HFFc6 (cell line): ENCODE measurements at regions not wholly inside any gene's neighbourhood (a gene's known extent, or its start where the extent isn't known, plus 50 kb on each side); places are given as distances from the start of the nearest gene placed in this dataset.

Source experiments
- DNase-seq: peaks from one replicate; pipeline ENCODE4 v3.0.0-alpha.2; 2018
- H3K27ac Mint-ChIP-seq: 2 replicates; pipeline ENCODE4 v1.8.0; 2020; ENCODE audit warnings: mild to moderate bottlenecking, mixed read lengths
- H3K27me3 Mint-ChIP-seq: 2 replicates; pipeline ENCODE4 v1.8.0; 2021; ENCODE audit warnings: mild to moderate bottlenecking, moderate library complexity, mixed read lengths; ENCODE audit not compliant: insufficient read depth
- H3K36me3 Mint-ChIP-seq: 2 replicates; pipeline ENCODE4 v1.8.0; 2021; ENCODE audit warnings: low read depth, mixed read lengths
- H3K4me1 Mint-ChIP-seq: 2 replicates; pipeline ENCODE4 v1.8.0; 2020; ENCODE audit warnings: low read depth, mixed read lengths
- H3K4me3 Mint-ChIP-seq: 2 replicates; pipeline ENCODE4 v1.8.0; 2020; ENCODE audit warnings: mild to moderate bottlenecking, moderate library complexity, mixed read lengths
- H3K9me3 Mint-ChIP-seq: 2 replicates; pipeline ENCODE4 v1.8.0; 2020; ENCODE audit warnings: mild to moderate bottlenecking, mixed read lengths
- TF ChIP-seq, protein P1 (sequence below): fragments of 200-600 bp; sonication (generic); IDR thresholded peaks from 2 replicates; pipeline ENCODE4 v1.5.0; 2021; ENCODE audit warnings: antibody characterized with exemption, mild to moderate bottlenecking

DNA sequence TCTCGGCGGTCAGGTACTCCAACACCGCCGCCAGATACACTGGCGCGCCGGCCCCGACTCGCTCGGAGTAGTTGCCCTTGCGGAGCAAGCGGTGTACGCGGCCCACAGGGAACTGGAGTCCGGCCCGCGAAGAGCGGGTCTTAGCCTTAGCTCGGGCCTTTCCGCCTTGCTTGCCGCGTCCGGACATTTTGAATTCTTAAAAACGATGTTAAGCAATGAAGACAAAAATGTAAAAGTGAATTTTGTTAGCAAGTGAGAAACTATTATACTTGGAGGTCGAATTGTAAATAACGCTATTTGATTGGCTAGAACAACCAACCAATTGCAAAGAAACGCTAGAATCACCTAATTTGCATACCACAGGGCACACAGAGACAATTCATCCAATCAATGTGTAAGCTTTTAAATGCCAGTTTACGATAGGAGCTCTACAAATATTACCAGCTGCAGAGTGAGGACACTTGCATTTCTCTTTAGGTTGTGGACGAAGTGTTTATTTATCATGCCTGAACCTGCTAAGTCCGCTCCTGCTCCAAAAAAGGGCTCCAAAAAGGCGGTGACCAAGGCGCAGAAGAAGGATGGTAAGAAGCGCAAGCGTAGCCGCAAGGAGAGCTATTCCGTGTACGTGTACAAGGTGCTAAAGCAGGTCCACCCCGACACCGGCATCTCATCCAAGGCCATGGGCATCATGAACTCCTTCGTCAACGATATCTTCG lies 112.0 kb downstream of the HFE start:
- TF ChIP-seq, protein P1, sequence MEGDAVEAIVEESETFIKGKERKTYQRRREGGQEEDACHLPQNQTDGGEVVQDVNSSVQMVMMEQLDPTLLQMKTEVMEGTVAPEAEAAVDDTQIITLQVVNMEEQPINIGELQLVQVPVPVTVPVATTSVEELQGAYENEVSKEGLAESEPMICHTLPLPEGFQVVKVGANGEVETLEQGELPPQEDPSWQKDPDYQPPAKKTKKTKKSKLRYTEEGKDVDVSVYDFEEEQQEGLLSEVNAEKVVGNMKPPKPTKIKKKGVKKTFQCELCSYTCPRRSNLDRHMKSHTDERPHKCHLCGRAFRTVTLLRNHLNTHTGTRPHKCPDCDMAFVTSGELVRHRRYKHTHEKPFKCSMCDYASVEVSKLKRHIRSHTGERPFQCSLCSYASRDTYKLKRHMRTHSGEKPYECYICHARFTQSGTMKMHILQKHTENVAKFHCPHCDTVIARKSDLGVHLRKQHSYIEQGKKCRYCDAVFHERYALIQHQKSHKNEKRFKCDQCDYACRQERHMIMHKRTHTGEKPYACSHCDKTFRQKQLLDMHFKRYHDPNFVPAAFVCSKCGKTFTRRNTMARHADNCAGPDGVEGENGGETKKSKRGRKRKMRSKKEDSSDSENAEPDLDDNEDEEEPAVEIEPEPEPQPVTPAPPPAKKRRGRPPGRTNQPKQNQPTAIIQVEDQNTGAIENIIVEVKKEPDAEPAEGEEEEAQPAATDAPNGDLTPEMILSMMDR, result no peak
- Mint-ChIP-seq H3K27ac (peak overlapping the region; percentile 98), H3K36me3 (peaks cover 13% of the 10 kb centered on the region), H3K4me1 (peaks cover 48% of the 10 kb centered on the region), H3K9me3 (0 out of 2 replicates have a peak, but pooled peaks cover 4% of the 10 kb centered on the region), H3K27me3 (peaks cover 37% of the 10 kb centered on the region), H3K4me3 (peak overlapping the region; percentile 97)
- DNase-seq, result peak; percentile 97

DNA sequence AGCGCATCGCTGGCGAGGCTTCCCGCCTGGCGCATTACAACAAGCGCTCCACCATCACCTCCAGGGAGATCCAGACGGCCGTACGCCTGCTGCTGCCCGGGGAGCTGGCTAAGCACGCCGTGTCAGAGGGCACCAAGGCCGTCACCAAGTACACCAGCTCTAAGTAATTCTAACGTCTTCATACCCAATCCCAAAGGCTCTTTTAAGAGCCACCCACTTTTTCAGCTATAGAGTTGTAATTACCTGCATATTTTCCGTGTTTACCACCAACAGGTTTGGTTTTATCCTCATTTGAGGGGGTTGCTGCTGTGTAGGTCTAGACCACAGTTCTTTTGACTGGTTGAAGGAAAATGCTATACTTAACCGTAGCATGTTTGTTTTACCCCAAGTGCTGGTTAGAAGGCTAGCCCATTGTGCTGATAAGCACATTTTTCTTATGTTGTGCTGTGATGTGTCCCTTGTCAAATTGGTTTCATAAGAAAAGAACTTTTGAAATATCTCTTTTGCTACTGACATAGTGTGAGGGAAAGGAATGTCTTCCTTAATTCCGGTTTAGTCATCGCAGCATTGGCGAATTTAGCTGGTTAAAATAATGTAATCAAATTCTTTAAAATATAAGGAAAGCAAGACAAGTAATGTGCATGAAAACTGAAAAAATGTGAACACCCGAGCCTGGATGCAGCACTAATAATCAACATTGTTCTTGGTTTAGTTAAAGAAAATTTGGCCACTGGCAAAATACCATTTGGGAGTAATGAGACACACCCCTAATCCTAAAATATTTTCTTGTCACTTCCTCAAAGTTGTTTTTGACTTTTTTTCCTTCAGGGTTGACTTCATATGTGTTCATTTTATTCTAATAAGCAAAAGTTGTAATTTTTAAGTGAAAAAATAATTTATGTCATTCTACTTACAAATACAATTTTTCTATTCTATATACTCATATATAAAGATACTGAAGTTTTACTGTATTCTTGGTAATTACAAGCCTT lies 112.8 kb downstream of the HFE start:
- Mint-ChIP-seq H3K27me3 (peaks cover 45% of the 10 kb centered on the region), H3K4me3 (peak overlapping the region; percentile 97), H3K36me3 (peaks cover 13% of the 10 kb centered on the region), H3K27ac (peak overlapping the region; percentile 98), H3K9me3 (peaks cover 9% of the 10 kb centered on the region; the same call in 1 of the 2 replicates), H3K4me1 (peaks cover 40% of the 10 kb centered on the region)
- TF ChIP-seq, protein P1, result no peak
- DNase-seq, result peak; percentile 26

DNA sequence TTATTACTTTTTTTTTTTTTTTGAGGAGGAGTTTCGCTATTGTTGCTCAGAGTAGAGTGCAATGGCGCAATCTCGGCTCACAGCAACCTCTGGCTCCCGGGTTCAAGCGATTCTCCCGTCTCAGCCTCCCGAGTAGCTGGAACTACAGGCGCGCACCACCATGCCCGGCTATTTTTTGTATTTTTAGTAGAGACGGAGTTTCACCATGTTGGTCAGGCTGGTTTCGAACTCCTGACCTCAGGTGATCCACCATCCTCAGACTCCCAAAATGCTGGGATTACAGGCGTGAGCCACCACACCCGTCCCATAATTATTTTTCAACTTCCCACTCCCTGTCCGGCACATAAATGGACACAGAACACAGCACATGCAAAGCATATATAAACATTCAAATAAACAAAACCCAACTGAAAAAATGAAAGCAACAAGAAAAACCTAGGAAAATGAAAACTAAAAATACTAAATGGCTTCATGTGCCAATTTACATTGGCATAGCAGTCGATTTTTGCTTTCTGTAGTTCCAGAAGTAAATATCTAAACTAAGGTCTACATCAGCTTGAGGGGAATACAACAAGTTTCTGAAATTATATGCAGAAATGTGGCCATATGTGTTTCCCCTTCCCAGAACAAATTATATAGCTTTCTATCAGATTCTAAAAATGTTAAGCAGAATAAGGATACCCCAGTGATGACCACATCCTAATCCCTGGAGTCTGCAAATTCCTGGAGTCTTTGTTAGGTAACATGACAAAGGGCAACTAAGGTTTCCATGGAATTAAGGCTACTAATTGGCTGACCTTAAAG lies 113.9 kb downstream of the HFE start:
- no peak for DNase-seq
- Mint-ChIP-seq H3K4me3 (peak overlapping the region; percentile 24; the same call in 1 of the 2 replicates), H3K27ac (peak overlapping the region; percentile 49; the same call in 1 of the 2 replicates), H3K27me3 (peaks cover 41% of the 10 kb centered on the region), H3K9me3 (peaks cover 9% of the 10 kb centered on the region; the same call in 1 of the 2 replicates), H3K4me1 (peaks cover 32% of the 10 kb centered on the region), H3K36me3 (peaks cover 9% of the 10 kb centered on the region; the same call in 1 of the 2 replicates)
- TF ChIP-seq, protein P1, result no peak

DNA sequence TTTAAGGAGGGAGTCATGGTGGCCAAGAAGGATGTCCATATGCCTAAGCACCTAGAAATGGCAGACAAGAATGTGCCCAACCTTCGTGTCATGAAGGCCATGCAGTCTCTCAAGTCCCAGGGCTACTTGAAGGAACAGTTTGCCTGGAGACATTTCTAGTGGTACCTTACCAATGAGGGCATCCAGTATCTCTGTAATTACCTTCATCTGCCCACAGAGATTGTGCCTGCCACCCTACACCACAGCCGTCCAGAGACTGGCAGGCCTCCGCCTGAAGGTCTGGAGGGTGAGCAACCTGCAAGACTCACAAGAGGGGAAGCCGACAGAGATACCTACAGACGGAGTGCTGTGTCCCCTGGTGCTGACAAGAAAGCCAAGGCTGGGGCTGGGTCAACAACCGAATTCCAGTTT lies 115.0 kb downstream of the HFE start:
- Mint-ChIP-seq H3K36me3 (no peaks in the 10 kb centered on the region; the same call in 1 of the 2 replicates), H3K27ac (no peak overlapping the region), H3K27me3 (peaks cover 31% of the 10 kb centered on the region), H3K4me1 (peaks cover 32% of the 10 kb centered on the region), H3K4me3 (no peak overlapping the region), H3K9me3 (peaks cover 9% of the 10 kb centered on the region; the same call in 1 of the 2 replicates)
- no peak for DNase-seq
- TF ChIP-seq, protein P1, result no peak
